Endodermal cell (in vitro differentiated cells): ENCODE measurements at regions not wholly inside any gene's neighbourhood (a gene's known extent, or its start where the extent isn't known, plus 50 kb on each side); places are given as distances from the start of the nearest gene placed in this dataset.

Experiments
- DNase-seq: peaks from one replicate; pipeline ENCODE4 v3.0.0-alpha.2; 2017
- H3K27ac ChIP-seq: 2 replicates; pipeline ENCODE4 v1.5.1; 2013; ENCODE audit warnings: mild to moderate bottlenecking, low read depth, low read length, moderate library complexity
- H3K27me3 ChIP-seq: 2 replicates; pipeline ENCODE4 v1.6.1; 2013; ENCODE audit warnings: mild to moderate bottlenecking, low read length, moderate library complexity; ENCODE audit not compliant: insufficient read depth, control insufficient read depth, poor library complexity, severe bottlenecking
- H3K36me3 ChIP-seq: 2 replicates; pipeline ENCODE4 v1.7.0; 2013; ENCODE audit warnings: mild to moderate bottlenecking, low read length, moderate library complexity; ENCODE audit not compliant: control insufficient read depth, insufficient read depth
- H3K4me1 ChIP-seq: one replicate; pipeline ENCODE4 v1.7.0; 2013; ENCODE audit warnings: low read length; ENCODE audit not compliant: control insufficient read depth, insufficient read depth
- H3K4me3 ChIP-seq: 2 replicates; pipeline ENCODE4 v1.5.1; 2013; ENCODE audit warnings: mild to moderate bottlenecking, low read length, moderate library complexity
- H3K9ac ChIP-seq: 2 replicates; pipeline ENCODE4 v1.6.1; 2013; ENCODE audit warnings: mild to moderate bottlenecking, low read length, moderate library complexity; ENCODE audit not compliant: poor library complexity, severe bottlenecking; ENCODE audit errors: extremely low read depth
- H3K9me3 ChIP-seq: 2 replicates; pipeline ENCODE4 v1.6.1; 2013; ENCODE audit warnings: mild to moderate bottlenecking, low read length, moderate library complexity; ENCODE audit not compliant: control insufficient read depth
- H3K27ac Mint-ChIP-seq: 2 replicates; pipeline ENCODE4 v1.8.0; 2020; ENCODE audit warnings: mixed read lengths
- H3K27me3 Mint-ChIP-seq: 2 replicates; pipeline ENCODE4 v1.8.0; 2021; ENCODE audit warnings: mild to moderate bottlenecking, mixed read lengths; ENCODE audit not compliant: insufficient read depth
- H3K36me3 Mint-ChIP-seq: 2 replicates; pipeline ENCODE4 v1.8.0; 2020; ENCODE audit warnings: low read depth, mixed read lengths
- H3K4me1 Mint-ChIP-seq: 2 replicates; pipeline ENCODE4 v1.8.0; 2020; ENCODE audit warnings: mixed read lengths
- H3K4me3 Mint-ChIP-seq: 2 replicates; pipeline ENCODE4 v1.8.0; 2020; ENCODE audit warnings: mild to moderate bottlenecking, moderate library complexity, mixed read lengths
- H3K9me3 Mint-ChIP-seq: 2 replicates; pipeline ENCODE4 v1.8.0; 2020; ENCODE audit warnings: mild to moderate bottlenecking, mixed read lengths
- CTCF ChIP-seq: fragments of 200-600 bp; sonication (generic); conservative IDR thresholded peaks from 2 replicates; pipeline ENCODE4 v1.5.0; 2021; ENCODE audit warnings: antibody characterized with exemption, mild to moderate bottlenecking
- WGBS, 2 experiments: methylation state at CpG; one replicate each; pipeline versions ENCODE4 v1.1.5 to v1.1.7; 2013; ENCODE audit warnings: missing lambda C conversion rate in 2 of 2, mixed read lengths in 1 of 2; ENCODE audit not compliant: insufficient coverage in 1 of 2, insufficient read length in 1 of 2; 5-methylcytosine and 5-hydroxymethylcytosine counted together

GRCh38 chr1:38721816-38722215 lies 137.8 kb downstream of the RRAGC start:
- H3K4me3 ChIP-seq = no peak overlapping the region
- H3K27me3 Mint-ChIP-seq = peaks cover 49% of the 10 kb centered on the region
- no peak overlapping the region for H3K9ac ChIP-seq
- H3K4me3 Mint-ChIP-seq = no peak overlapping the region
- no peaks in the 10 kb centered on the region for H3K36me3 ChIP-seq
- WGBS, 2 experiments = 88 to 89% methylated on average over 4 of the region's 4 CpGs
- H3K36me3 Mint-ChIP-seq = no peaks in the 10 kb centered on the region
- H3K27me3 ChIP-seq = no peaks in the 10 kb centered on the region
- no peak for TF ChIP-seq CTCF
- H3K27ac Mint-ChIP-seq = no peak overlapping the region
- peaks cover 8% of the 10 kb centered on the region for H3K4me1 Mint-ChIP-seq
- H3K27ac ChIP-seq = no peak overlapping the region
- no peaks in the 10 kb centered on the region for H3K9me3 Mint-ChIP-seq
- DNase-seq = no peak
- no peaks in the 10 kb centered on the region for H3K9me3 ChIP-seq
- peaks cover 10% of the 10 kb centered on the region for H3K4me1 ChIP-seq

GRCh38 chr1:38719880-38720279 lies 139.7 kb downstream of the RRAGC start:
- Histone ChIP-seq H3K27ac (no peak overlapping the region), H3K9ac (no peak overlapping the region), H3K9me3 (no peaks in the 10 kb centered on the region), H3K36me3 (no peaks in the 10 kb centered on the region), H3K4me1 (peaks cover 7% of the 10 kb centered on the region), H3K4me3 (no peak overlapping the region), H3K27me3 (no peaks in the 10 kb centered on the region)
- Mint-ChIP-seq H3K27ac (no peak overlapping the region), H3K36me3 (no peaks in the 10 kb centered on the region), H3K4me3 (no peak overlapping the region), H3K4me1 (peaks cover 5% of the 10 kb centered on the region), H3K27me3 (peaks cover 36% of the 10 kb centered on the region), H3K9me3 (no peaks in the 10 kb centered on the region)
- no peak for TF ChIP-seq CTCF
- 96 to 100% methylated on average over 5 to 7 of the region's 7 CpGs for WGBS, 2 experiments
- no peak for DNase-seq

- Mint-ChIP-seq H3K9me3 (no peaks in the 10 kb centered on the region), H3K4me1 (peaks cover 6% of the 10 kb centered on the region), H3K27ac (no peak overlapping the region), H3K36me3 (no peaks in the 10 kb centered on the region), H3K27me3 (peaks cover 33% of the 10 kb centered on the region), H3K4me3 (no peak overlapping the region)
- no peaks in the 10 kb centered on the region for H3K9me3 ChIP-seq
- H3K4me3 ChIP-seq = no peak overlapping the region
- H3K27ac ChIP-seq = no peak overlapping the region
- WGBS, 2 experiments = 92 to 100% methylated on average over 5 to 8 of the region's 8 CpGs
- peak; percentile 20 for DNase-seq
- no peak for TF ChIP-seq CTCF
- no peak overlapping the region for H3K9ac ChIP-seq
- peaks cover 4% of the 10 kb centered on the region for H3K4me1 ChIP-seq
- no peaks in the 10 kb centered on the region for H3K27me3 ChIP-seq
- no peaks in the 10 kb centered on the region for H3K36me3 ChIP-seq
Measured at GRCh38 chr1:38718031-38718430, 141.5 kb downstream of the RRAGC start.
